Adrenal gland (tissue), 9 donors: ENCODE measurements at regions not wholly inside any gene's neighbourhood (a gene's known extent, or its start where the extent isn't known, plus 50 kb on each side); places are given as distances from the start of the nearest gene placed in this dataset.

Source experiments
- DNase-seq, 7 donors: peaks; one replicate each; pipeline ENCODE4 v3.0.0-alpha.2; 2019 to 2020
- H3K27ac ChIP-seq, 5 donors: fragments of 200-600 bp; sonication (generic) in 4 of 5; 1 replicate in 3 of 5; 2 replicates in 2 of 5; pipeline versions ENCODE4 v1.5.1 to v1.8.0; 2016 to 2020; ENCODE audit warnings: mild to moderate bottlenecking in 1 of 5
- H3K27me3 ChIP-seq: fragments of 200-600 bp; 2 replicates; pipeline ENCODE4 v1.8.0; 2021
- H3K36me3 ChIP-seq, 2 donors: fragments of 200-600 bp; replicated peaks in 1 of 2; 1 replicate in 1 of 2; 2 replicates in 1 of 2; pipeline versions ENCODE4 v1.5.1 to v1.8.0; 2018 to 2022
- H3K4me1 ChIP-seq, 2 donors: fragments of 200-600 bp; replicated peaks in 1 of 2; 1 replicate in 1 of 2; 2 replicates in 1 of 2; pipeline versions ENCODE4 v1.5.1 to v1.8.0; 2018 to 2021
- H3K4me3 ChIP-seq, 4 donors: fragments of 200-600 bp; sonication (generic) in 3 of 4; one replicate each; pipeline ENCODE4 v1.5.1; 2016 to 2018
- H3K9me3 ChIP-seq, 3 donors: fragments of 200-600 bp; sonication (generic) in 1 of 3; replicated peaks in 1 of 3; 1 replicate in 2 of 3; 2 replicates in 1 of 3; pipeline versions ENCODE4 v1.5.1 to v1.8.0; 2016 to 2021
- CTCF ChIP-seq, 6 experiments: fragments of 450-650 bp in 4 of 6; fragments of 200-600 bp in 2 of 6; sonication (generic) in 1 of 6; IDR thresholded peaks; 1 replicate in 5 of 6; 2 replicates in 1 of 6; pipeline versions ENCODE4 v1.5.1 to v1.8.0; 2016 to 2021; ENCODE audit warnings: antibody characterized with exemption in 6 of 6, mild to moderate bottlenecking in 2 of 6, moderate library complexity in 1 of 6
- POLR2A ChIP-seq, 2 donors: fragments of 450-650 bp; IDR thresholded peaks; one replicate each; pipeline ENCODE4 v1.6.1; 2017; ENCODE audit warnings: antibody characterized with exemption in 2 of 2, mild to moderate bottlenecking in 2 of 2, moderate library complexity in 1 of 2
- whole genome bisulfite sequencing, 4 donors: extraction: QIAGEN DNeasy Blood & Tissue Kit in 2 of 4; methylation state at CpG; one replicate each; pipeline versions ENCODE4 v1.1.5 to v1.1.7; 2013 to 2017; 5-methylcytosine and 5-hydroxymethylcytosine counted together
- intact Hi-C, 2 donors: fragments of 100-400 bp; cut with DNase I; formaldehyde crosslinking; loops; one replicate each; pipeline versions ENCODE4 v1.14.1 to v1.15.0; 2022 to 2023
- donor health status: healthy with polysubstance abuse.
- donor health status: Bipolar disorder and iron deficiency.
- donor health status: DM: yes; HTN: yes; CAD: no.
- donor health status: DM: no; HTN: no; CAD: no.
- donor health status: DM: no; HTN: no; CAD: no.

GRCh38 chr14:34250959-34251358 lies 211.1 kb downstream of the SPTSSA start:
- H3K36me3 ChIP-seq = no peaks in the 10 kb centered on the region
- intact Hi-C loops = no loop called here
- H3K9me3 ChIP-seq = no peaks in the 10 kb centered on the region
- H3K27me3 ChIP-seq = no peaks in the 10 kb centered on the region
- no peak overlapping the region for H3K4me3 ChIP-seq
- peak in 1 of 7 donors; percentile 7 for DNase-seq
- no peak overlapping the region for H3K27ac ChIP-seq
- WGBS, 4 donors = 62 to 72% (median 64%) methylated on average over 4 of the region's 4 CpGs
- H3K4me1 ChIP-seq = no peaks in the 10 kb centered on the region
- no peak for TF ChIP-seq POLR2A (IDR thresholded peaks at IDR 0.05)
- no peak for TF ChIP-seq CTCF (IDR thresholded peaks at IDR 0.05)

GRCh38 chr14:34247605-34248004 lies 214.4 kb downstream of the SPTSSA start:
- intact Hi-C loops = no loop called here
- no peaks in the 10 kb centered on the region for H3K27me3 ChIP-seq
- no peak overlapping the region for H3K4me3 ChIP-seq
- H3K36me3 ChIP-seq = no peaks in the 10 kb centered on the region
- no peaks in the 10 kb centered on the region for H3K9me3 ChIP-seq
- H3K4me1 ChIP-seq = no peaks in the 10 kb centered on the region
- no peak overlapping the region for H3K27ac ChIP-seq
- no peak for DNase-seq
- 21 to 77% (median 37%) methylated on average over 1 of the region's 1 CpG for WGBS, 4 donors
- TF ChIP-seq POLR2A (IDR thresholded peaks at IDR 0.05) = no peak
- TF ChIP-seq CTCF (IDR thresholded peaks at IDR 0.05) = no peak

- Histone ChIP-seq H3K27me3 (no peaks in the 10 kb centered on the region), H3K27ac (no peak overlapping the region), H3K9me3 (no peaks in the 10 kb centered on the region), H3K36me3 (no peaks in the 10 kb centered on the region), H3K4me3 (no peak overlapping the region), H3K4me1 (no peaks in the 10 kb centered on the region)
- intact Hi-C loops = no loop called here
- DNase-seq = no peak
- TF ChIP-seq POLR2A (IDR thresholded peaks at IDR 0.05) = no peak
- no peak for TF ChIP-seq CTCF (IDR thresholded peaks at IDR 0.05)
- 57 to 80% (median 66%) methylated on average over 3 to 4 of the region's 4 CpGs for WGBS, 4 donors
Measured at GRCh38 chr14:34246206-34246605, 215.8 kb downstream of the SPTSSA start.

GRCh38 chr14:34243401-34243800 lies 218.6 kb downstream of the SPTSSA start:
- Histone ChIP-seq H3K4me3 (no peak overlapping the region), H3K4me1 (no peaks in the 10 kb centered on the region), H3K9me3 (no peaks in the 10 kb centered on the region), H3K27me3 (no peaks in the 10 kb centered on the region), H3K27ac (no peak overlapping the region), H3K36me3 (no peaks in the 10 kb centered on the region)
- WGBS, 4 donors = 60 to 72% (median 62%) methylated on average over 2 of the region's 2 CpGs
- intact Hi-C loops = no loop called here
- DNase-seq = no peak
- TF ChIP-seq CTCF (IDR thresholded peaks at IDR 0.05) = no peak
- TF ChIP-seq POLR2A (IDR thresholded peaks at IDR 0.05) = no peak
